ENCODE measurements at regions not wholly inside any gene's neighbourhood (a gene's known extent, or its start where the extent isn't known, plus 50 kb on each side); places are given as distances from the start of the nearest gene placed in this dataset.

- ATAC-seq: no peak
These were observed 295.9 kb upstream of the UBE2E2 start for GRCh38 chr3:22907161-22907780.

DNA sequence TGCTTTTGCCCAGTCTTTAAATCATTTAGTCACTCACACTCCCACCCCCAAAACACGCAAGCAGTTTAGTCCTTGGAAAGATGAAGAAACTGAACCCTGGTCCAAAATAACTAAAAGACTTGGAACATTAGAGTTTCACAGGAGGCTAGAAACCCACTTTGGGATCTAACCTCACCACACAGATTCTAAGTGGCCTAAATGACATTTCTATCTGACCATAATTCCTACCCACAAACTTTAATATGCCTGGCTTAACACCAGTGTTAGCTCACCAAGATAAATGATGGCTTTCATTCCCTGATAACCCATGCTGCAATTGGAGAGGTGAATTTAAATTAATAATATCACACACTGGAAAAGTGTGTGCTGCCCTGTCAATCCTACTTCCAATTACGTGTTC, 295.3 kb upstream of the UBE2E2 start:
- no peaks in the 10 kb centered on the region for H3K36me3 Mint-ChIP-seq
- no peaks in the 10 kb centered on the region for H3K9me3 Mint-ChIP-seq
- H3K27ac Mint-ChIP-seq: no peak overlapping the region
- DNase-seq (ENCODE audit: low spot score in 2 of 2) (no peak), ATAC-seq (no peak)

More at GRCh38 chr3:22907161-22907780, 295.9 kb upstream of the UBE2E2 start:
- H3K9me3 Mint-ChIP-seq: no peaks in the 10 kb centered on the region
- no peaks in the 10 kb centered on the region for H3K36me3 Mint-ChIP-seq
- DNase-seq (ENCODE audit: low spot score in 2 of 2): no peak
- H3K27ac Mint-ChIP-seq: no peak overlapping the region

- H3K9me3 Mint-ChIP-seq: no peaks in the 10 kb centered on the region
- H3K27ac Mint-ChIP-seq: no peak overlapping the region
- ATAC-seq: no peak
- H3K36me3 Mint-ChIP-seq: no peaks in the 10 kb centered on the region
- DNase-seq (ENCODE audit: low spot score in 2 of 2): no peak
These were observed 294.1 kb upstream of the UBE2E2 start for GRCh38 chr3:22908989-22909507.

- no peak for ATAC-seq
- Mint-ChIP-seq H3K36me3 (no peaks in the 10 kb centered on the region), H3K9me3 (no peaks in the 10 kb centered on the region), H3K27ac (no peak overlapping the region)
- DNase-seq (ENCODE audit: low spot score in 2 of 2): no peak
These were observed 286.2 kb upstream of the UBE2E2 start for GRCh38 chr3:22916933-22917332.

DNA sequence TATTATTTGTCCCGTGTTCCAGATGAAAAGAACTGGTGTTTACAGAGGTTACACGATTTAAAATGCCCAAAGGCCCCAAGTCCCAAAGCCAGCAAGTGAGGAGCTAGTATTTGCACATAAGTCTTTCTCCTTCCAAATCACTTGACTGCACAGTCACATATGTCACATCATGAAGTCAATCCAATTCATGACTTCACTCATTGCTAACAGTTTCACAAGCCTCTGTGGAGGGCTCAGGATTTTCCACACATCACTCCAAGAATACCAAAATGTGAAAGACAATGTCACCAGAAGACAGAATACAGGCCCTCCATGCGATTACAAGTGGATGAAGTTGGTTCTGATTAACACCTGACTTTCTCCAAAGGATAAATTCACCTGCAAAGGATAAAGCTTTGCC, 283.1 kb upstream of the UBE2E2 start:
- ATAC-seq (no peak), DNase-seq (ENCODE audit: low spot score in 2 of 2) (no peak)
- H3K27ac Mint-ChIP-seq: no peak overlapping the region
- no peaks in the 10 kb centered on the region for H3K36me3 Mint-ChIP-seq
- no peaks in the 10 kb centered on the region for H3K9me3 Mint-ChIP-seq

DNA sequence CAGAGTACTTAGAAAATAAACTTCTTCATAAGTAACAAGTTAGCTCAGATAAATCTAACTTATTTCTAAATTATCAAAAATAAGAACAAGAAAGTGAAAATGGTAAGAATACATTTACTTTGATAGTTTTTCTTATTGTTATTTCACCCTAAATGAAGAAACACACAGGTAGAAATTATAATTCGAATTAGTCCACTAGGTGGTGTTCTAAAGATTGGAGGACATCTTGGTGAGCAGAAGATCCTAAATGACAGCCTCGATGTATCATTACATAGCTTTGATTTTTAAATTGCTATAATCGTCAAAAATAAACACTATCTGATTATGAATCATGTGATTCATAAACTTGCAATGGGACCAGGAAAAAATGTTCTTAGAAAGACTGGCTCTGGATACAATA, 280.8 kb upstream of the UBE2E2 start:
- DNase-seq (ENCODE audit: low spot score in 2 of 2) (no peak), ATAC-seq (no peak)
- Mint-ChIP-seq H3K27ac (no peak overlapping the region), H3K36me3 (no peaks in the 10 kb centered on the region), H3K9me3 (no peaks in the 10 kb centered on the region)

DNA sequence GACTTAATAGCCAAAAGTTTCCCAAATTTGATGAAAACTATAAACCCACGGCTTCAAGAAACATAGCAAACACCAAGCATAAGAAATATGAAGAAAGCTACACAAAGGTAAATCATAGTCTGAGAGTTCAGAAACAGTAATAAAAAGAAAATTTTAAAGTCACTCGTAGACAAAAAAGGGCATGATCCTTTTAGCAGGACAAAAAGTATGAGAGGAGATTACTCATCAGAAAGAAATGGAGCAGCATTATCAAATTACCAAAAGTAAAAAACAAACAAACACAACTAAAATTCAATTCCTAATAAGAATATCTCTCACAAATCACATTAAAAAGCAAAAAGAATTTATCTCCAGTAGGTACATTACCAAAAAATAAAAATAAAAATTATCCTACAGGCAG, 279.4 kb upstream of the UBE2E2 start:
- no peaks in the 10 kb centered on the region for H3K9me3 Mint-ChIP-seq
- DNase-seq (ENCODE audit: low spot score in 2 of 2) (no peak), ATAC-seq (no peak)
- H3K36me3 Mint-ChIP-seq: no peaks in the 10 kb centered on the region
- H3K27ac Mint-ChIP-seq: no peak overlapping the region

DNA sequence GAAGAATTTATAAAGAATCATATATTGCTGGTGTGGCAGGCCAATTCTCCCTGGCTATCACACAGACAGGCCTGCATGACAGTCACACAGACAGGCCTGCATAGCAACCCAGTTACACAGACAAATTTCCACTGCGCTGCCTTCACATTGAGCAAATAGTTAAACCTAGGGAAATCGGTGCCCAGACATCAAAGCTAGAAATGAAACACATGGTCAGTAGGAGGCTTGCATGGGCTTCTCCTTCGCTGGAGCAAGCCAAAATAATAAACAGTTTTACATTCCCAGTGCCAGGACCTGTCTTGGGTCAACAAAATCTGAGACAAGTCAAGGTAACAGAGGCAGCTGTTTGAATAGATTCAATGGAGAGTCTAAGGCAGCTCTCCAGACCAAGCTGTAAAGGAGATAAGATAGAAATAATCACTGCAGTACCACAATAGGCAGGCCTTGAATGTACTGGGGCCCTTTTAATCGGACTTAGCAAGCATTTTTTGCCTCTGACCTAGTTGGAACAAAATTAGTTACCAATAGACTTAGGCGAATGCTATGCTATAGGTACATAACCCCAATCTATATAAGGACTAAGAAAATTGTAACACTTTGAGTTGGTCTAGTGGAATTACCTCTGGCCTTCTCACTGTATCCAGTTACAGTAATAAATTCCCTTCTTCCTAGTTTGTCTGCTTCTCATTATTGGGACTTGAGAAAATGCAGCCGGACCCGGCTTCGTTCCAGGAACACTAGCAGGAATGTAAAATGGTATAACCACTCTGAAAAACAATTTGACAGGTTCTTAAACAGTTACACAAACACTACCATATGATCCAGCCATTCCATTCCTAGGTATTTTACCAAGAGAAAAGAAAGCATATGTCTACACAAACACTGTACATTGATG, 274.7 kb upstream of the UBE2E2 start:
- DNase-seq (ENCODE audit: low spot score in 2 of 2): no peak
- Mint-ChIP-seq H3K9me3 (peaks cover 0 to 3% of the 10 kb centered on the region in 2 donors), H3K27ac (no peak overlapping the region), H3K36me3 (no peaks in the 10 kb centered on the region)
- no peak for ATAC-seq

- DNase-seq (ENCODE audit: low spot score in 2 of 2): no peak
- Mint-ChIP-seq H3K27ac (no peak overlapping the region), H3K9me3 (peaks cover 0 to 3% of the 10 kb centered on the region in 2 donors), H3K36me3 (no peaks in the 10 kb centered on the region)
- ATAC-seq: no peak
These were observed 269.9 kb upstream of the UBE2E2 start for GRCh38 chr3:22933051-22933840.

DNA sequence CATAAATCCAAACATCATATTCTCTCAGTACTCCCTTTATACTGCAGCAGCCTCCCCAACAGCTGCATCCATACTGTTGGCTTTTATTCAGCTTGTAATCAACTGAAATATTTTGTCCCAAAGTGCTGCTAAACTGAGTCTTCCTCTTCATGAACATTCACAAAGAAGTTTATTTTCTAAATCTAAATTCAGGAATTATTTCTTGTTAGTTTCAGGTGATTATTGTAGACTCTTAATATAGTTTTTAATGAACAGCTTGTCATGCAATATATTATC, 269.3 kb upstream of the UBE2E2 start:
- Mint-ChIP-seq H3K9me3 (peaks cover 0 to 3% of the 10 kb centered on the region in 2 donors), H3K27ac (no peak overlapping the region), H3K36me3 (no peaks in the 10 kb centered on the region)
- DNase-seq (ENCODE audit: low spot score in 2 of 2) (no peak), ATAC-seq (no peak)

- ATAC-seq (no peak), DNase-seq (ENCODE audit: low spot score in 2 of 2) (no peak)
- H3K9me3 Mint-ChIP-seq: peaks cover 0 to 3% of the 10 kb centered on the region in 2 donors
These were observed 268.1 kb upstream of the UBE2E2 start for GRCh38 chr3:22935040-22935439.

DNA sequence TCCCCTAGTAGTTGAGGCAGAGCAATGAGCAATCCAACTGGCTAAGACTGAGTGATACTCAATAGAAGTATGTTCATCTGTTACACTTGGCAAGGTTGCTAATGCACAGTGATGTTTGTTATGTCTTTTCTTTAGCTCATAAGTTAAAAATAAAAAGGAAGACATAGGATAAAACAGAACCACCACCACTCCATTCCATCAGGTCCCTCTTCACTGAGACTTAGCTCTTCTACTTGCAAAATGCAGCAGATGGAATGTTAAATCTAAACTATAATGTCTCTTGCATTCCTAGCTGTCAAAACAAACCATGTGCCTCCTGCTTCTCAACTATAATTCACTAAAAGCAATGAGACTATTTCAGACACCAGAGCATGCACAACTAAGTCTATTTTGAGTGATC, 265.6 kb upstream of the UBE2E2 start:
- H3K27ac Mint-ChIP-seq: no peak overlapping the region
- peaks cover 4% of the 10 kb centered on the region in 2 donors for H3K9me3 Mint-ChIP-seq
- H3K36me3 Mint-ChIP-seq: no peaks in the 10 kb centered on the region
- ATAC-seq: no peak
- DNase-seq (ENCODE audit: low spot score in 2 of 2): no peak

More at GRCh38 chr3:22935040-22935439, 268.1 kb upstream of the UBE2E2 start:
- Mint-ChIP-seq H3K36me3 (no peaks in the 10 kb centered on the region), H3K27ac (no peak overlapping the region)

GRCh38 chr3:22938739-22939138, 264.4 kb upstream of the UBE2E2 start:
- peaks cover 4% of the 10 kb centered on the region in 2 donors for H3K9me3 Mint-ChIP-seq
- DNase-seq (ENCODE audit: low spot score in 2 of 2): no peak
- ATAC-seq: no peak
- H3K27ac Mint-ChIP-seq: no peak overlapping the region
- H3K36me3 Mint-ChIP-seq: no peaks in the 10 kb centered on the region

DNA sequence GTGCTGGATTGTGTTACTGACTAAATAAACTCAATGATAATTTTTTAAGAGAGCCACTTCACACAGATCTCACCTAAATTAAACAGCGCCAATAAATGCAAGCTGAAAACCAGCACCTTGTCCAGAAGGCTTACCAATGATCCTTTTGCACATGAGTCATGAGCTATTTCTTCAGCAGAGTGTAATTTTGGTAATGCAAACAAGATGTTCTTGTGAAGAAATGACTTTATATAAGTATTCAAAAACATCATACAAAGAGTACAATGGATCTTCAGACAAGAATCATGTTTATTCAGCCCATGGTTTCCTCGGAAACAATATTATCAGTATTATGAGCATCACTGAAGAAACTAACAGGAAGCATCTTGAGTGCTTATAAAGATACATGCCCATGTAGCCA, 263.8 kb upstream of the UBE2E2 start:
- DNase-seq (ENCODE audit: low spot score in 2 of 2) (no peak), ATAC-seq (no peak)
- Mint-ChIP-seq H3K27ac (no peak overlapping the region), H3K9me3 (peaks cover 4% of the 10 kb centered on the region in 2 donors), H3K36me3 (no peaks in the 10 kb centered on the region)

GRCh38 chr3:22940285-22940684, 262.8 kb upstream of the UBE2E2 start:
- Mint-ChIP-seq H3K36me3 (no peaks in the 10 kb centered on the region), H3K27ac (no peak overlapping the region), H3K9me3 (peaks cover 4% of the 10 kb centered on the region in 2 donors)
- ATAC-seq (no peak), DNase-seq (ENCODE audit: low spot score in 2 of 2) (no peak)

DNA sequence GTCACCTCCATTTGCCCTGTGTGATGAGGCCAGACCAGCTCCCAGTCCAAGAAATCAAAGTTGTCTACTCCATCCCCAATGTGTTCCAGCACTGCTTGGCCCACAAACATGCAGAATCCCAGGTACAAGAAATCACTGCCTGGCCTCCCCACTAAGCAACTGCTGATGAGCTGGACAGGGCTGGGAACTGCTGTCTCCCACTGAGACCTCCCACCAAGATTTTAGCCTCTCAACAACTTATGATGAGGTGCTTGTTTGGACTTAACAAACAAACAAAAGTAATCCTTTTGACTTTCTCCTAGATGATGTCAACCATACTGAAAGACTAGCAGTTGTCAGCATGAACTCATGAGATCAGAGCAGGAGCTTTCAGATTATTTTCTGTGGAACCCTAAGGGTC, 260.1 kb upstream of the UBE2E2 start:
- Mint-ChIP-seq H3K36me3 (no peaks in the 10 kb centered on the region), H3K27ac (no peak overlapping the region), H3K9me3 (peaks cover 4 to 9% of the 10 kb centered on the region in 2 donors)
- DNase-seq (ENCODE audit: low spot score in 2 of 2) (no peak), ATAC-seq (no peak)

GRCh38 chr3:22947851-22948250, 255.3 kb upstream of the UBE2E2 start:
- no peak for ATAC-seq

More at GRCh38 chr3:22947851-22948250, 255.3 kb upstream of the UBE2E2 start:
- H3K9me3 Mint-ChIP-seq: peaks cover 3 to 6% of the 10 kb centered on the region in 2 donors
- no peaks in the 10 kb centered on the region for H3K36me3 Mint-ChIP-seq
- no peak overlapping the region for H3K27ac Mint-ChIP-seq
- DNase-seq (ENCODE audit: low spot score in 2 of 2): no peak

Data from activated naive CD4-positive, alpha-beta T cell treated with anti-CD3 and anti-CD28 coated beads, Interleukin-2, amount 50 U/mL, for 72 hours (primary cell).